GM19467 (cell line): ENCODE measurements at regions not wholly inside any gene's neighbourhood (a gene's known extent, or its start where the extent isn't known, plus 50 kb on each side); places are given as distances from the start of the nearest gene placed in this dataset.

ENCODE experiments used
- ATAC-seq: cut with Tn5 transposase; IDR thresholded peaks from one replicate; pipeline ENCODE4 v1.9.1; 2021; ENCODE audit warnings: mild to moderate bottlenecking, moderate library complexity; ENCODE audit not compliant: unreplicated experiment

DNA sequence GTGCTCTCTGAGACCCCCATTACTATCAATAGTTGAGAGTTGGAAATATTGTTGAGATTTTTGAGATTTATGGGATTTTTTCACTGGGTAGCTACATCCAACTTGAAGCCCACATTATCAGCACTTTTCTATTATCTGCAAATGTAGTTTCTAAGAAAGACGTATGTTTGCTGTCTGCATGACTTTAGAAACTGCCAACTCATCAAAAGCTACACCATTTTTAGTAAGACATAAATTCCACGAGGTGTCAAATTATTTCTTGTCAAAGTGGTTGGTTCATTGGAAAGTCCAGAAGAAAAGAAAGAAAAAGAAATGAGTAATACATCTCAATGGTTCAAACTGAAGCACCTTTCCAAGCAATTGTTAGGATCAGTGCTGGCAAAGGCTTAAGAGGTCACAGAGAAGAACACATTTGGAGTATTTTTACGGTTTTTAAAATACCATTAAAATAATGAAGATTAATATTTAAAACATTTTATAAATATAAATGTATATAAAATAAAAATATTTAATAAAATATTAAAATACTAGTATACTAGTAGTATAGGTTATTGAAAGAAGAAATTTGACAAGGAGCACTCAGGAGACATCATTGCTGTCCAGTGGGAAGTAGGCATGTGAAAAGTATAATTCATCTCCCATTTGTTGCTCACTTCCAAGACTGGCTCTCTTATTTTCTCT lies 463.5 kb downstream of the TAFA4 start:
- ATAC-seq = no peak

DNA sequence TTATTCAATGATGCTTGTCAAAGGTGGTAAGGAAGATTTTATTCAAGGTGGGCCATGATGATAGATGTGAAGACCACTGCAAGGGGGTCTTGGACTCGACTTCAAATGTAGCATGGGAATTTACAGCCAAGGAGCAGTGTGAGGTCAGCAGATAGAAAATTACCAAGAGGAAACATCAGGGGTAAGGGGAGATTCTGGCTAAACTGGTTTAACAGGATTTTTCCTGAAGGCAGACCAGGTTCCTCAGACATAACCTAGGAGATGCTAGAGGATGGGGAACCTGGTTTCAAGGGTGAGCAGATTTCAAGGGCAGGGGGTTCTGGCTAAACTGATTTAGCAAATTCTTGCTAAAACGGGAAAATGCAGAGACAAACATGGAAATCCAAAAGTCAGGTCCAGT lies 464.9 kb downstream of the TAFA4 start:
- ATAC-seq = no peak

DNA sequence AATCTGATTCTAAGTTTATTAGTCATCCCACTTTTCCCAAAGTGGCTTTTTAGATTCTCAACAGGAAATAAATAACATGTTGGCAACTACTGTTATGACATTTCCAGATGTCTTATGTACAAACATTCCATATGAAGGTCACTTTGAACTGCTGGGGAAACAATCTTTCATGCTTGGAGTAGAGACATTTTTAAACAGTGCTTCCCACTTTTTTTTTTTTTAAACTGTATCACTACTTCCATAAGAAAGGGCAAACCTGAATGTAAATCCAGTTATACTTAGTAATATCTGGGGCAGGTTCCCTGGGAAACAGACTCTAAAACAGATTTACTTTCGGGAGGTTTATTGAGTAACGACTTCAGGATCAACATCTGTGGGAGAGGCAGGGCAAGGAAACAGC lies 473.8 kb downstream of the TAFA4 start:
- ATAC-seq = no peak

DNA sequence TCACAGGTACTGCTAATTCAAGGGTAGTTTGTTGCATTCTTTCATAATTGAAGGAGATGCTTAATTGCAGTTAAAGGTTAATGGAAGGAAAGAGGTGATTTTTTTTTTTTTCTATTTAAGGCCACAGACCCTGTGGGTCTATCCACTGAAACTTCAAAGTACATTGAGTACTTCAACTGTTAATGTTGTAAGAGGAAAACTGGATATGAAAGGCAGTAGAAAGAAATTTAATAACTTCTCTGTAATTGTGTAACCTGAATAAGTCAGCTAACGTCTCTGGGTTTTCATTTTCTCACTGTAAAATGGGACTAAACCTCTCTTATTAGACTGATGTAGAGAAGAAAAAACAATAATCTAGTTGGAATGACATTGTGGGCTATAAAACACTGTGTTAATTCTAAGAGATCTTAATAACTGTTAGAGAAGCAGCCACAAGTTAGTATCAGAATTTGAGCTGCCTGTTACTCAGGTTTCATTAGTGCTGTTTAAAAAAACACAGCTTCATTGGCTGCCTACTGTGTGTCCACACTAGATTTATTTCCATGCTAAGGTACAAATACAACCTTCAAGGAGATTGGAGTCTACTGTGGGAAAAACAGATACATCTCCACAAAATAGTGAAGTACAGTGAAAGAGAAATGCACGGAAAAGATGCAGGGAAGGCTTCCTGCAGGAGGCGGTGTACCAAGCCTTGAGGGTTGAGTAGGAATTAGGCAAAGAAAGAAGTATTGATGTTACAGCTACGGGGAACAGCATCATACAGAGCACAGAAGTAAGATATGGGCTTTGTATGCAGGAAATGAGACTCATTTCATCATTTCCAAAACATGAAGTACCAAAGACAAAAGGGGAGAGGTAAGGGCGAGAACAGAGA lies 483.6 kb downstream of the TAFA4 start:
- no peak for ATAC-seq

DNA sequence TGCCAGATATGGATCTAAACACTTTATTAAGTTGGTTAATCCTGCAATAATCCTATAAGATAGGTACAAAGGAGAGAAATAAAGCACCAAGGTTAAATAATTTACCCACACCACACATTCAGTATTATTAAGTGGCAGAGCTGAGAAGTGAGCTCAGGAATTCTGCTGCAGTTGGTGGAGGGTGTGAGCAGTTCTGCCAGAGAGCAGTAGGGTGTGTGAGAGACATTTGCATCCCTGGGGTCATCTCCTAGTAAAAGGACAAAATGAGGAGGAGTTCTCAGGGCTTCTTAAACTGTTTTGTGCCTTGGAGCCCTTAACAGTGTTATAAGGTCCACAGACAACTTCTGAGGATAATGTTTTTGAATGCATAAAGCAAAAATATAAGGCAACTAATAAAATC lies 484.5 kb downstream of the TAFA4 start:
- no peak for ATAC-seq

DNA sequence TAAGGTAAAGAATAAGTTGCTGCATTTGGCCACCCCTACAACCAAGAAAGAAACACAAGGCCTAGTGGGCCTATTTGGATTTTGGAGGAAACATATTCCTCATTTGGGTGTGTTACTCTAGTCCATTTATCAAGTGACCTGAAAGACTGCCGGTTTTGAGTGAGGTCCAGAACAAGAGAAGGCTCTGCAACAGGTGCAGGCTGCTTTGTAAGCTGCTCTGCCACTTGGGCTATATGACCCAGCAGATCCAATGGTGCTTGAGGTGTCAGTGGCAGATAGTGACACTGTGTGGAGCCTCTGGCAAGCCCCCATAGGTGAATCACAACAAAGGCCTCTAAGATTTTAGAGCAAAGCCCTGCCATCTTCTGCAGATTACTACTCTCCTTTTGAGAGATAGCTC lies 491.3 kb downstream of the TAFA4 start:
- ATAC-seq = no peak

DNA sequence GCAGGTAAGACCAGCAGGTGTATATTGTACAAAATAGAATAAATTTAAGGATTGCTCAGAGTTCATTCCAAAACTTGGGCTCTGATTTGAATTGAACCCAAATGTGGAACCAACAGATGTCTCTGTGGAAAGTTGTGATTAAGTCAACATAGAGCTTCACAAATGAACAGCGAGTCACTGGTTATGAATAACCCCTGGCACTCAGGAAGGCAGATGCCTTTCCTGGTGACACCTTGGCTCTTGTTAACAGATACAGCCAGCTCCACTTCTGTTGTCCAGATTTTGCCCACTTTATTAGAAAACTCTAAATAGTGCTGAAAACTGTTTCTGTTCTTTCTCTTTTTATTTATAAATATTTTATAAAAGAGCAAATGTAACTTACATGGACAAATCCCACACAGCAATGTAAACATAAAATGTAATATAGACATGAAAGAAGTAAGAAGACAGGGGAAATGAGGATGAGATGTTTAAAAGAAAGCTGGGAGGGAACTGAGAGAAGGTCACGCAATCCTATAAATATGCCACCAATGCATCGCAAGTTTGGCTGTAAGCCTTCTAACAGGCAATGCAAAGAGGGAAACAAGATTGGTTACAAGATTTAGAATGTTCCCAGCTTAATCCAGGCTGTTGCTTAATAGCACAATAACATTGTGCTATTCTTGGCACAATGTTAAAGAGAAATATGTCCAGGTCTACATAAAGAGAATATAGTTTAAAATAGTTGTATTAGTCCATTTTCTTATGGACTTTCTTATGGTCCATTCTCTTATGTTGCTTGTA lies 495.5 kb downstream of the TAFA4 start:
- no peak for ATAC-seq

DNA sequence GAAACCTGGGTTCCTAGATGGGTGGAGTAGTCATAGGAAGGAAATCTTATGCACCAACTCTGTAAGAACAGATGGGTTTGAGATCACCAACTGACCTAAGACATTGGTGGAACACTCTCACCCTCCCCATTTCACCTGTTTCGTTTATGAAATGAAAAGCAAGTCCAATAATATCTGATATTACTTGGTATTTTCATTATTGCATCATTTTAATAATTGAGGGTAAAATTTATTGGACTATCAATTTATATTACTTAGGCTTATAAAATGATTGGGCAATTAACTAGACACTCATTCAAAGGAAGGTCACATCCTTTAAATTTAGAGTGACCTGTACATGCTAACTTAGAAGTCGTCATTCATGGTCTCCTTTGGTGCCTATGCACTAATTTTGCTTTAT lies 503.9 kb downstream of the TAFA4 start:
- no peak for ATAC-seq

DNA sequence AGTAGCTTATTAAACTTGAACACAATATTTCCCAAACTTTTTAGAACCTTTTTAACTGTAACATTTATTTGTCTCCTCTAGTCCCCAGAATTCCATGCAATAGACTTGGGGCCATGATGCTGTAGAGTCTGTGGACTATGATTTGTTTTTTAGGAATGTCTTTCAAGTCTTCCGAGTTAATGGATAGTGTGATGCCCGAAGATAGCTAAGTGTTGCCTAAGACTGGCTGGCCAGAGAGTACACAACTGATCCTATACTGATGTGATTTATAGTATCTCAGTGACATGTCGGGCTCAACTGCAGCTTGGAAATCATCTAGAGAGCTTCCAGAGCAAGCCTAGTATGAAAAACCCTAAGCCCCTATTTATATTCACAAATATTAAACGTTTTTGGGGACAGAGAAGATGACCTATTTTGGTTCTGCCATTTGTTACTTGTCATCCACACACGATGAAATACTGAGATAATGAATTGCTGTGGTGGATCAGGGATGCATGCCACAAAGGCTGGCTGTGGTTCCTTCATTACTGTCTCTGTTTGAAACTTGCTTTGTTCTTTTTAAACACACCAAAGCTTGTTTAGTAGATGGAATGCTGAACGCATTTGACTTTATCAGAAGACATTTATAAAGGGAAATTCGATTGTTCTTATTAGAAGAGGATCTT lies 507.4 kb downstream of the TAFA4 start:
- no peak for ATAC-seq

DNA sequence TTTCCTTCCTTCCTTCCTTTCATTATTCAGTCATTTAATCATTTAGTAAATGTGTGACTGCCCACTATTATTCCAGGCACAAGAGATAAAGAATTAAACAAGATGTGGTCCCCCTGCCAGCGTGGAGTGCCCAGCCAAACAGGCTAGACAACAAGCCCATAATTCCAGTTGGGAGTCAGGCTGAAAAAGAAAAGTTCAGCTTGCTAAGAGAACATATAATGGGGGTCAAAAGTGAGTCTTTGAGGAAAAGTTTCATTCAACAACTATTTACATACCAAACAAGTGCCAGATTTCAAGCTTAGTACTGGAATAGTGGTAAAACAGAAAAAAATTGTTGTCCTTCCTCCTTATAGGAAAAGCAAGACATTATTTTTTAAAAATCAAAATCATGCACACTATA lies 523.7 kb downstream of the TAFA4 start:
- no peak for ATAC-seq

DNA sequence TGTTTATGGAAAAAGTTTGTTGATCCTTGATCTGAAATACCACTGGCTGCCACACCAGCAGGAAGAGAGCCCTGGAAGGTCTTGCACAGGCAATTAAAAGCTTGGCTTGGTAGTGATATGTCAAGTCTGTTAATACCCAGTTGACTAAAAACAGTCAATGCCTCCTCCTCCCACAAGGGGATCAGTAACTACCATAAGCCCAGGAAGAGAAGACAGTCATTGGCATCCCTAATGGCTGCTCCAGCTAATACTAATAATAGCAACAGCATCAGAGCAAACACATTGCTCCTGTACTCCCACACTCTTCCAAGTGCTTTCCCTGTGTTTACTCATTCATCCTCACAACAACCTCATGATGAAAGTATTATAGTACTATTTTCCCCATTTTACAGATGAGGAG lies 528.6 kb downstream of the TAFA4 start:
- no peak for ATAC-seq

DNA sequence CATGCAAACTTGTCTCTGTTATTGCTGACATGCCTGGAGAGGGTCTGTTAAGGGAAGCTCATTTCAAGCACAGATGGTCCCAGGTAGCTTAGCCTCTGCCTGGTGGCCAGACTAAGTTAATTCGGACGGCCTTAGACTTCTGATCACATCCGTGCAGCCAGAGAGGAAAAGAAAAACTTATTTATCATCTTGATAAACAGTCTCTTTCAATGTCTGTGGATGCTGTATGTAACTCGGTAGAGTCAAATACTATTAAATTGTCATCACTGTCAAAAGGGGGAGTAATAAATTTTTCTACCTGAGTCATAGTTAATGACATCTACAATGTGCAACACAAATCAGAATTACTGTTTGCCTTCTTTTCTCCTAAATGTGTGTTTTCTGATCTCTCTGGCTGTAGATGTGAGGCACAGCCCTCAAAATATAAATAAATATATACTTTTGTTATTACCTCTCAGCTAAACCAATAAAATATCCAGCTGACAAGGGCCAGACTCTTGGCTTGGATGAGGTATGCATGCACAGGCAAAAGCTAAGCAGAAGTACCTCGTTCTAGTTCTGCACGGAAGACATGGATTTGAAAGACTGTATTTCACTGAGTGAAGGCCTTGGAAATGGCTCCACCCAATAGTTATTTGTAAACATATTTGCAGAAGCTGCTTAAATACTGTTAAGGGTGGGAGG lies 530.0 kb downstream of the TAFA4 start:
- no peak for ATAC-seq

DNA sequence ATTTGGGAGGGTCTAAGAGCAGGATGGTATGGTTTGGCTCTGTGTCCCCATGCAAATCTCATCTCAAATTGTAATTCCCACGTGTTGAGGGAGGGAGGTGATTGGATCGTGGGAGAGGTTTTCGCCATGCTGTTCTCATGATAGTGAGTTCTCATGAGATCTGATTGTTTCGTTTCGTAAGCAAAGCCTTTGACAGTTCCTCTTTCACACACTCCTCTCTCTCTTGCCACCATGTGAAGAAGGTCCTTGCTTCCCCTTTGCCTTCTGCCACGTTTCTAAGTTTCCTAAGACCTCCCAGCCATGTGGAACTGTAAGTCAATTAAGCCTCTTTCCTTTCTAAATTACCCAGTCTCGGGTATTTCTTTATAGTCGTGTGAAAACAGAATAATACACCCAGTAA lies 553.7 kb downstream of the TAFA4 start:
- ATAC-seq = no peak

DNA sequence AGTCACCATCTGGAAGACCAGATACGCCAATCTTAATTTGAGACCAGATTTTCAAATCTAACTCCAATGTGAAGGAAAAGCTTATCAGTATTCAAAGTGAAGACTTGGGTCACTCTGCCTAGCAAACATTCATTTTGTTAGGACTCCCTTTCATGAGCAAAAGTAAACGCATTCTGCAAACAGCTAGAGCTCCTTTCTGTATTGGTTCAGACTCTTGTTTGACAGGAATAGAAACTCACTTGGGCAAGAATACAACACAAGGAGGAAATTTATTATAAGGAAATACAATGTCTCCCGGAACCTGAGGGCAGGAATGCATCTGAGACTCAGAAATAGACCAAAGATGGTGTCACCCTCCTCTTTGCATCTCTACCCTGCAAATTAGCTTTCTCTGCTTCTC lies 558.6 kb downstream of the TAFA4 start:
- no peak for ATAC-seq

DNA sequence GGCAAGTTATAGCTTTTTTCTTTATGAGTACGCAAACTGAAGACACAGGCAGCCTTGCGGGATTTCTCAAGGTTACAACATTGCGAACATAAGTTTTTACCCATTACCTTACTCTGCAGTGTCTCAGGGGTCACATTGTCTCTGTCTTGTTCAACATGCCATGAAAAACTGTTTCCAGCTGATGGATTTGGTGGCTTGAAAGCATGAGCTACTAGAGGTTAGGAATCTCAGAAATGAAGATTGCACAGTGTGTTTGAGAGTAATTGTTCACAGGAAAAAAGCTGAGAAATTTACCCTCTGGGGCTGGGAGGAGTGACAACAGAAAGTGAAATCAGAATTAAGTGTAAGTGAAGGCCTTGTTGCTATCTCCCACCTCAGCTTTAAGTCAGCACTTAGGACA lies 568.6 kb downstream of the TAFA4 start:
- ATAC-seq = no peak

DNA sequence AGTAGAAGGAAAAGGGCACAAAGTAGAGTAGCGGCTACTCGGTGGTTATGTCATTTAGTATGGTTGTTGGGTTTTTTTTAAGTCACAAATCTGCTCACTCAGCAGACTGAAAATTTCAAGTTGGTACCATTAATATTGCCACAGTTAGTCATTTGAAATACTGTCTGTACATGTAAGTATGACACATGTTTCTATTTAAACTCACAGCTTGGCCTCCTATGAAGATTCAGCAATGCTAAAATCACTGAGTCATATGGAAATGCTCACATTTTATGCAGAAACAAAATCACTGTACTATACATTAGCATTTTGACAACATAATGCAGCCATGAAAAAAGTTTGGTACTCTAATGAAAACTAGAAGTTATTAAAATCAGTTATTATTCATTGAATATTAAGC lies 571.9 kb downstream of the TAFA4 start:
- no peak for ATAC-seq

DNA sequence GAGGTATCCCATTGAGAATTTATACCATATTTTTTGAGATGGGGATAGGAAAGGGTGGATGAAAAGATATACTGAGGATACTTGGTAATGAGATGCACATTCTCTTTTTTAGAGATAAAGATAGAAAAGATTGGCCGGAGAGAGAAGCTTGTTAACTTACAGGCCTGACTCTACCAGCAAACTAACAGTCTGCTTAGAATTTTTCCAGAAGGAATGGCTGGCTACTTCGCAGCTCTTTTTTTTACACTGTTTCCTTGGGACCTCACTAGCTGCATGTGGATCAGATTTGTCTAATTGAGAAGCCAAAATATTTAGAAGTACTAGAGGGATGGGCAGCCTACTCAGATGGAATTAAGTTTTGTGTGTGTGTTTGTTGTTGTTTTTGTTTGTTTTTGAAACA lies 586.6 kb downstream of the TAFA4 start:
- ATAC-seq = no peak

DNA sequence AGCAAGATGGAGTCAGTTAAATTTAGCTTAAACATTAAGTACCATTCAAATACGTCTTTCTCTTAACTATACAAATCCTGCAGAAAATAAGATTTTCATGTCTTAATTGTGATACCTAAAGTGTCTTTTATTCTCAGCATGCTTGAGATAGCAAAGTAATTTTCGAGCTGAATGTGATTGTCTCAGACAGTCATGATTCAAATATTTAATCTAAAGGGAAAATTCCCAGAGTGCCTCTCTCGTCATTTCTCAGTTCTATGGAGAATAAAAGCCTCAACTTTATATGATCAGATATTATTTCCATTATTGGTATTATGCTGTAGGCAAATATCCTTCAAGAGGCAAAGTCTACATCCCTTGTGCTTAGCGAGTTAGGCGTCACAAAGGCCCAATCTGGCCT lies 589.9 kb downstream of the TAFA4 start:
- ATAC-seq = no peak

DNA sequence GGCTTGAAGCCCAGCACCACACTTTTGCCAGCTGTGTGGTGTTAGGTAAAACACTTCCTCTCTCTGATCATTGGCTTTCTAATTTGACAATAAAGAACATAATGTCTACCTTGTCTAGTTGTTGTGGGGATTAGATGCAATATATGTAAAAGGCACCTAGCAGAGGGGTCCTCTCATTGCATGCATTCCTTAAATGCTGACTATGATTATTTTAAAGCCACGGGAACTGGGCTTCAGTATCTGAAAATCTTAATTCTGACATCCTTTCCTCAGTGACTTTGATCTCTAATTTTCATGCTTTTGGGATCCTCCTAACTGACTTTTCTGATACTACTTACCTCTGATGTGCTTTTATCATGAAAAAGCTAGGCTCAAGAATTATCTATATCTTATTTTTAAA lies 596.3 kb downstream of the TAFA4 start:
- ATAC-seq = no peak

DNA sequence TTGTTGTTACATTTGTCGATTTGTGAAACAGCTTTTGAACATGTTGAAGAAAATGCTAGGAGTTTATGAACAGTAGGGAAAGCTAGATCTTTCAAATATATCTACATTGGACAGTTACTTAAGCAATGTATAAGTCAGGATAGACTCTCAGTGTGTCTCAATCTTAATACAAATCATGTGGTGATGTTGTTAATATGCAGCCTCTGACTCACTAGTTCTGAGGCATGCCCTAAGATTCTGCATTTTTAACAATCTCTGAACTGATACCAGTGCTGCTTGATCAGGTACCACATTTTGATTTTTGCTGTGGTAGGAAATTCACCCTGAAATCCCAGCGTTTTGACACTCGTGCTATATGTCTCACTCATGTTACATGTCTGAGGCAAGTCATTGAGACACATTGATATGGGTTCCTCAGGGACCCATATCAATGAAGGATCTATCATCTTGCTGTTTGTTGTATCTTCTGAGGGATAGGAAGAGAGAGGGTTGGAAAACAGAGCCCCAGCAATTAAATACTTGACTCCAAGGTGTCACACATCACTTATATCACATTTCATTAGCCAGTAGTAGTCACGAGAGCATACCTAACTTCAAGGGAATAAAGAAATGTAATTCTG lies 597.9 kb downstream of the TAFA4 start:
- no peak for ATAC-seq
